SHP77 (cell line): ENCODE measurements at regions not wholly inside any gene's neighbourhood (a gene's known extent, or its start where the extent isn't known, plus 50 kb on each side); places are given as distances from the start of the nearest gene placed in this dataset.

ENCODE experiments used
- DNase-seq, 2 experiments: peaks; one replicate each; lab custom pipeline; 2025; lab: John Stamatoyannopoulos, UW

GRCh38 chr6:67666177-67666964 is 968.7 kb upstream of the ADGRB3 start:
- no peak for DNase-seq

GRCh38 chr6:67664942-67665341 is 970.1 kb upstream of the ADGRB3 start:
- no peak for DNase-seq

GRCh38 chr6:67663105-67663895 is 971.8 kb upstream of the ADGRB3 start:
- DNase-seq: no peak

- DNase-seq: no peak
Measured at GRCh38 chr6:67653561-67653960, 981.5 kb upstream of the ADGRB3 start.

GRCh38 chr6:67646550-67646949 is 988.5 kb upstream of the ADGRB3 start:
- DNase-seq: no peak

GRCh38 chr6:67643281-67643680 is 991.8 kb upstream of the ADGRB3 start:
- no peak for DNase-seq

GRCh38 chr6:67642582-67642981 is 992.5 kb upstream of the ADGRB3 start:
- DNase-seq: no peak

- no peak for DNase-seq
Measured at GRCh38 chr6:67640484-67640883, 994.6 kb upstream of the ADGRB3 start.

GRCh38 chr6:67639161-67639560 is 995.9 kb upstream of the ADGRB3 start:
- no peak for DNase-seq

GRCh38 chr6:67634199-67634598 is 1000.9 kb upstream of the ADGRB3 start:
- DNase-seq: no peak

- DNase-seq: no peak
Measured at GRCh38 chr6:67633058-67633457, 1002.0 kb upstream of the ADGRB3 start.

GRCh38 chr6:67630146-67630545 is 1004.9 kb upstream of the ADGRB3 start:
- DNase-seq: no peak

- no peak for DNase-seq
Measured at GRCh38 chr6:67629258-67629657, 1005.8 kb upstream of the ADGRB3 start.

GRCh38 chr6:67615796-67616195 is 1019.3 kb upstream of the ADGRB3 start:
- DNase-seq: no peak

GRCh38 chr6:67608099-67608749 is 1026.9 kb upstream of the ADGRB3 start:
- no peak for DNase-seq

GRCh38 chr6:67606906-67607828 is 1027.9 kb upstream of the ADGRB3 start:
- peak; percentile 41 to 49 for DNase-seq

- no peak for DNase-seq
Measured at GRCh38 chr6:67594366-67594765, 1040.7 kb upstream of the ADGRB3 start.

- DNase-seq: no peak
Measured at GRCh38 chr6:67593247-67593646, 1041.8 kb upstream of the ADGRB3 start.

GRCh38 chr6:67591910-67592309 is 1043.2 kb upstream of the ADGRB3 start:
- DNase-seq: no peak

GRCh38 chr6:67567842-67568241 is 1067.2 kb upstream of the ADGRB3 start:
- no peak for DNase-seq

- DNase-seq: no peak
Measured at GRCh38 chr6:67563671-67564070, 1071.4 kb upstream of the ADGRB3 start.

- DNase-seq: no peak
Measured at GRCh38 chr6:67560068-67560467, 1075.0 kb upstream of the ADGRB3 start.
